ENCODE measurements at regions not wholly inside any gene's neighbourhood (a gene's known extent, or its start where the extent isn't known, plus 50 kb on each side); places are given as distances from the start of the nearest gene placed in this dataset.
"Not testable (repeated sequence)": the region's sequence is repeated elsewhere in the genome, so short reads cannot be mapped to it uniquely, and the experiment has no call there.

DNA sequence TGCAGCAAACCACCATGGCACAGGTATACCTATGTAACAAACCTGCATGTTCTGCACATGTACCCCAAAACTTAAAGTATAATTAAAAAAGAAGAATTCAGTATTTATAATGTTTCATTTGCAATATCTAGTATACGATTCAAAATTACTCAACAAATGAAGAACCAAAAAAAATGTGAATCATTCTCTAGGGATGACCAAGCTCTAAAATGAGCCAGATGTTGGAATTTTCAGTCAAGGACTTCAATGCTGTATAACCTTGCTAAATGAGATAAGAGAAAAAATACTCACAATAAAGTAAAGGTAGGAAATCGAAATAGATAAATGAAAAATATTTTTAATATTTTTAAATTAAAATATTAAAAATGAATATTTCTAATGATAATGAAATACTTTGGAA, 108.7 kb upstream of the ADRA1B start:
- no peak for DNase-seq (ENCODE audit: low spot score)
- no peaks in the 10 kb centered on the region for H3K4me1 ChIP-seq (ENCODE audit: insufficient read depth)
- 88% methylated on average over 2 of the region's 2 CpGs for WGBS (ENCODE audit: low lambda C conversion rate, missing lambda C conversion rate)
- no peaks in the 10 kb centered on the region for H4K20me1 ChIP-seq (ENCODE audit: insufficient read depth, poor library complexity, severe bottlenecking)
- no peak overlapping the region for H3K4me2 ChIP-seq
- no peaks in the 10 kb centered on the region for H3K79me2 ChIP-seq
- H3K36me3 ChIP-seq (replicated peaks; ENCODE audit: insufficient read depth, low read depth): no peaks in the 10 kb centered on the region
- no peak overlapping the region for H2AFZ ChIP-seq
- H3K4me3 ChIP-seq: no peak overlapping the region
- no peaks in the 10 kb centered on the region for H3K9me3 ChIP-seq (ENCODE audit: low read depth)
- H3K27me3 ChIP-seq: no peaks in the 10 kb centered on the region
- no peak overlapping the region for H3K27ac ChIP-seq
- TF ChIP-seq, protein P1, sequence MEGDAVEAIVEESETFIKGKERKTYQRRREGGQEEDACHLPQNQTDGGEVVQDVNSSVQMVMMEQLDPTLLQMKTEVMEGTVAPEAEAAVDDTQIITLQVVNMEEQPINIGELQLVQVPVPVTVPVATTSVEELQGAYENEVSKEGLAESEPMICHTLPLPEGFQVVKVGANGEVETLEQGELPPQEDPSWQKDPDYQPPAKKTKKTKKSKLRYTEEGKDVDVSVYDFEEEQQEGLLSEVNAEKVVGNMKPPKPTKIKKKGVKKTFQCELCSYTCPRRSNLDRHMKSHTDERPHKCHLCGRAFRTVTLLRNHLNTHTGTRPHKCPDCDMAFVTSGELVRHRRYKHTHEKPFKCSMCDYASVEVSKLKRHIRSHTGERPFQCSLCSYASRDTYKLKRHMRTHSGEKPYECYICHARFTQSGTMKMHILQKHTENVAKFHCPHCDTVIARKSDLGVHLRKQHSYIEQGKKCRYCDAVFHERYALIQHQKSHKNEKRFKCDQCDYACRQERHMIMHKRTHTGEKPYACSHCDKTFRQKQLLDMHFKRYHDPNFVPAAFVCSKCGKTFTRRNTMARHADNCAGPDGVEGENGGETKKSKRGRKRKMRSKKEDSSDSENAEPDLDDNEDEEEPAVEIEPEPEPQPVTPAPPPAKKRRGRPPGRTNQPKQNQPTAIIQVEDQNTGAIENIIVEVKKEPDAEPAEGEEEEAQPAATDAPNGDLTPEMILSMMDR (IDR thresholded peaks at IDR 0.05; ENCODE audit: poor library complexity): no peak
- TF ChIP-seq EZH2 (IDR thresholded peaks at IDR 0.05; ENCODE audit: borderline replicate concordance): no peak
- TF ChIP-seq EZH2phosphoT487 (IDR thresholded peaks at IDR 0.05; ENCODE audit: low read depth, severe bottlenecking, unreplicated experiment): no peak
- no peaks in the 10 kb centered on the region for H3K9me2 ChIP-seq (replicated peaks; ENCODE audit: insufficient read depth)

DNA sequence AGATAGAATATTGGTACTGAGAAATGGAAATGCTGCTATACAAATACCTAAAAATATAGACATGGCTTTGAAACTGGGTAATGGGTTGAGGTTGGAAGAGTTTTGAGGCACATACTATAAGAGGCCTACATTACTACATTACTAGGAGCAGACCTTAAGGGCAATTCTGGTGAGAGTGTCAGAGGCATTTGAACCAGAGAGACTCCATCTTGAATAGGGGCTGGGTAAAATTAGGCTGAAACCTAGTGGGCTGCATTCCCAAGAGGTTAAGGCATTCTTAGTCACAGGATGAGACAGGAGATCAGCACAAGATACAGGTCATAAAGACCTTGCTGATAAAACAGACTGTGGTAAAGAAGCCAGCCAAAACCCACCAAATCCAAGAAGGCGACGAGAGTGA, 104.6 kb upstream of the ADRA1B start:
- H3K4me1 ChIP-seq (ENCODE audit: insufficient read depth): no peaks in the 10 kb centered on the region
- H3K9me3 ChIP-seq (ENCODE audit: low read depth): no peaks in the 10 kb centered on the region
- H3K9me2 ChIP-seq (replicated peaks; ENCODE audit: insufficient read depth): no peaks in the 10 kb centered on the region
- no peak for DNase-seq (ENCODE audit: low spot score)
- no peaks in the 10 kb centered on the region for H3K36me3 ChIP-seq (replicated peaks; ENCODE audit: insufficient read depth, low read depth)
- H2AFZ ChIP-seq: no peak overlapping the region
- no peak overlapping the region for H3K27ac ChIP-seq
- no peaks in the 10 kb centered on the region for H3K27me3 ChIP-seq
- no peak overlapping the region for H3K4me3 ChIP-seq
- 61% methylated on average over 2 of the region's 2 CpGs for WGBS (ENCODE audit: low lambda C conversion rate, missing lambda C conversion rate)
- H3K4me2 ChIP-seq: no peak overlapping the region
- TF ChIP-seq, protein P1 (IDR thresholded peaks at IDR 0.05; ENCODE audit: poor library complexity): no peak
- no peak for TF ChIP-seq EZH2phosphoT487 (IDR thresholded peaks at IDR 0.05; ENCODE audit: low read depth, severe bottlenecking, unreplicated experiment)
- H3K79me2 ChIP-seq: no peaks in the 10 kb centered on the region
- H4K20me1 ChIP-seq (ENCODE audit: insufficient read depth, poor library complexity, severe bottlenecking): no peaks in the 10 kb centered on the region

DNA sequence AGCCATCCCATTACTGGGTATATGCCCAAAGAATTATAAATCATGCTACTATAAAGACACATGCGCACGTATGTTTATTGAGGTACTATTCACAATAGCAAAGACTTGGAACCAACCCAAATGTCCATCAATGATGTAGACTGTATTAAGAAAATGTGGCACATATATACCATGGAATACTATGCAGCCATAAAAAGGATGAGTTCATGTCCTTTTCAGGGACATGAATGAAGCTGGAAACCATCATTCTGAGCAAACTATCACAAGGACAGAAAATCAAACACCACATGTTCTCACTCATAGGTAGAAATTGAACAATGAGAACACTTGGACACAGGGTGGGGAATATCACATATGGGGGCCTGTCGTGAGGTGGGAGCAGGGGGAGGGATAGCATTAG, 103.5 kb upstream of the ADRA1B start:
- not testable (repeated sequence) for H3K27me3 ChIP-seq; H3K4me2 ChIP-seq; H3K4me1 ChIP-seq (ENCODE audit: insufficient read depth); H3K4me3 ChIP-seq; H3K9me2 ChIP-seq (replicated peaks; ENCODE audit: insufficient read depth); H3K79me2 ChIP-seq; H3K9me3 ChIP-seq (ENCODE audit: low read depth); H3K36me3 ChIP-seq (replicated peaks; ENCODE audit: insufficient read depth, low read depth); H2AFZ ChIP-seq; H3K27ac ChIP-seq; H4K20me1 ChIP-seq (ENCODE audit: insufficient read depth, poor library complexity, severe bottlenecking); DNase-seq (ENCODE audit: low spot score)
- WGBS (ENCODE audit: low lambda C conversion rate, missing lambda C conversion rate): 89% methylated on average over 3 of the region's 3 CpGs

GRCh38 chr5:159814222-159814621, 102.1 kb upstream of the ADRA1B start:
- 86% methylated on average over 3 of the region's 3 CpGs for WGBS (ENCODE audit: low lambda C conversion rate, missing lambda C conversion rate)
- Histone ChIP-seq H2AFZ (no peak overlapping the region), H4K20me1 (ENCODE audit: insufficient read depth, poor library complexity, severe bottlenecking) (no peaks in the 10 kb centered on the region), H3K4me1 (ENCODE audit: insufficient read depth) (no peaks in the 10 kb centered on the region), H3K9me3 (ENCODE audit: low read depth) (no peaks in the 10 kb centered on the region), H3K79me2 (no peaks in the 10 kb centered on the region), H3K27me3 (no peaks in the 10 kb centered on the region), H3K36me3 (replicated peaks; ENCODE audit: insufficient read depth, low read depth) (no peaks in the 10 kb centered on the region), H3K4me3 (no peak overlapping the region), H3K27ac (no peak overlapping the region), H3K4me2 (no peak overlapping the region), H3K9me2 (replicated peaks; ENCODE audit: insufficient read depth) (no peaks in the 10 kb centered on the region)
- DNase-seq (ENCODE audit: low spot score): no peak
- no peak for TF ChIP-seq EZH2phosphoT487 (IDR thresholded peaks at IDR 0.05; ENCODE audit: low read depth, severe bottlenecking, unreplicated experiment)
- no peak for TF ChIP-seq EZH2 (IDR thresholded peaks at IDR 0.05; ENCODE audit: borderline replicate concordance)
- TF ChIP-seq, protein P1 (IDR thresholded peaks at IDR 0.05; ENCODE audit: poor library complexity): no peak

Data from hepatocyte (in vitro differentiated cells).